Upper lobe of left lung (tissue), 6 donors: ENCODE measurements at regions not wholly inside any gene's neighbourhood (a gene's known extent, or its start where the extent isn't known, plus 50 kb on each side); places are given as distances from the start of the nearest gene placed in this dataset.

ENCODE experiments used
- ATAC-seq, 2 donors: fragments of 200-7000 bp; cut with Tn5 transposase; one replicate each; pipeline ENCODE4 v1.9.1; 2022; ENCODE audit warnings: mild to moderate bottlenecking in 2 of 2, moderate library complexity in 2 of 2; ENCODE audit not compliant: low FRiP score in 2 of 2
- DNase-seq, 2 donors: peaks; one replicate each; pipeline ENCODE4 v3.0.0-alpha.2; 2019 to 2020
- H3K27ac ChIP-seq, 4 donors: fragments of 200-600 bp; sonication (generic); one replicate each; pipeline ENCODE4 v1.5.1; 2016 to 2019
- H3K27me3 ChIP-seq, 4 donors: fragments of 200-600 bp; sonication (generic); one replicate each; pipeline ENCODE4 v1.5.1; 2017 to 2019
- H3K36me3 ChIP-seq, 4 donors: fragments of 200-600 bp; sonication (generic); one replicate each; pipeline ENCODE4 v1.5.1; 2016 to 2019
- H3K4me1 ChIP-seq, 4 donors: fragments of 200-600 bp; sonication (generic); one replicate each; pipeline ENCODE4 v1.5.1; 2018 to 2019
- H3K4me3 ChIP-seq, 4 donors: fragments of 200-600 bp; sonication (generic); one replicate each; pipeline ENCODE4 v1.5.1; 2017 to 2019; ENCODE audit warnings: mild to moderate bottlenecking in 2 of 4, moderate library complexity in 1 of 4
- H3K9me3 ChIP-seq, 4 donors: fragments of 200-600 bp; sonication (generic); one replicate each; pipeline ENCODE4 v1.5.1; 2018 to 2019
- CTCF ChIP-seq, 6 experiments: fragments of 450-650 bp in 4 of 6; fragments of 200-600 bp in 2 of 6; sonication (generic) in 2 of 6; IDR thresholded peaks; one replicate each; pipeline ENCODE4 v1.5.1; 2016 to 2019; ENCODE audit warnings: antibody characterized with exemption in 6 of 6
- EP300 ChIP-seq, 4 donors: sonication (generic); formaldehyde crosslinking; IDR thresholded peaks; one replicate each; pipeline ENCODE4 v1.5.1; 2017; ENCODE audit warnings: antibody characterized with exemption in 4 of 4, control low read depth in 2 of 4
- POLR2A ChIP-seq, 4 donors: fragments of 450-650 bp; IDR thresholded peaks; one replicate each; pipeline ENCODE4 v1.5.1; 2016 to 2017; ENCODE audit warnings: antibody characterized with exemption in 4 of 4, mild to moderate bottlenecking in 2 of 4
- POLR2AphosphoS5 ChIP-seq, 2 donors: sonication (generic); formaldehyde crosslinking; IDR thresholded peaks; one replicate each; pipeline ENCODE4 v1.5.1; 2017; ENCODE audit warnings: antibody characterized with exemption in 2 of 2
- WGBS, 2 donors: methylation state at CpG; one replicate each; pipeline ENCODE4 v1.1.5; 2017 to 2018; 5-methylcytosine and 5-hydroxymethylcytosine counted together
- donor health status: DM: no; HTN: no; CAD: no; lungs with moderate emphysema.
- donor health status: DM: no; HTN: yes; CAD: no; lungs with severe emphysema.

- Histone ChIP-seq H3K27ac (no peak overlapping the region), H3K36me3 (no peaks in the 10 kb centered on the region), H3K27me3 (no peaks in the 10 kb centered on the region), H3K9me3 (no peaks in the 10 kb centered on the region), H3K4me3 (no peak overlapping the region), H3K4me1 (peaks cover under 1% of the 10 kb centered on the region in 4 donors)
- DNase-seq (no peak), ATAC-seq (no peak)
- TF ChIP-seq POLR2A (IDR thresholded peaks at IDR 0.05) (no peak), CTCF (IDR thresholded peaks at IDR 0.05) (no peak), POLR2AphosphoS5 (IDR thresholded peaks at IDR 0.05) (no peak), EP300 (IDR thresholded peaks at IDR 0.05) (no peak)
- WGBS, 2 donors: 78 to 82% methylated on average over 4 to 11 of the region's 11 CpGs
Measured at GRCh38 chr21:41107602-41108001, 60.4 kb upstream of the BACE2 start.

GRCh38 chr21:41108668-41109585 is 59.0 kb upstream of the BACE2 start:
- Histone ChIP-seq H3K27me3 (no peaks in the 10 kb centered on the region), H3K4me3 (no peak overlapping the region), H3K9me3 (no peaks in the 10 kb centered on the region), H3K27ac (no peak overlapping the region), H3K36me3 (no peaks in the 10 kb centered on the region), H3K4me1 (peaks cover 5 to 13% (median 11%) of the 10 kb centered on the region in 4 donors)
- DNase-seq (no peak), ATAC-seq (no peak)
- TF ChIP-seq POLR2A (IDR thresholded peaks at IDR 0.05): no peak
- no peak for TF ChIP-seq POLR2AphosphoS5 (IDR thresholded peaks at IDR 0.05)
- no peak for TF ChIP-seq EP300 (IDR thresholded peaks at IDR 0.05)
- TF ChIP-seq CTCF (IDR thresholded peaks at IDR 0.05): no peak
- 52 to 57% methylated on average over 17 of the region's 17 CpGs for WGBS, 2 donors

- Histone ChIP-seq H3K4me1 (peaks cover 5 to 13% (median 11%) of the 10 kb centered on the region in 4 donors), H3K9me3 (no peaks in the 10 kb centered on the region), H3K4me3 (no peak overlapping the region), H3K27me3 (no peaks in the 10 kb centered on the region), H3K27ac (no peak overlapping the region), H3K36me3 (no peaks in the 10 kb centered on the region)
- TF ChIP-seq CTCF (IDR thresholded peaks at IDR 0.05) (no peak), POLR2A (IDR thresholded peaks at IDR 0.05) (no peak), EP300 (IDR thresholded peaks at IDR 0.05) (no peak)
- no peak for ATAC-seq
- 90 to 92% methylated on average over 8 of the region's 8 CpGs for WGBS, 2 donors
- DNase-seq: no peak
Measured at GRCh38 chr21:41110161-41110560, 57.8 kb upstream of the BACE2 start.

GRCh38 chr21:41110664-41111063 is 57.3 kb upstream of the BACE2 start:
- no peak overlapping the region for H3K4me3 ChIP-seq
- DNase-seq (no peak), ATAC-seq (no peak)
- TF ChIP-seq EP300 (IDR thresholded peaks at IDR 0.05) (no peak), POLR2A (IDR thresholded peaks at IDR 0.05) (no peak), CTCF (IDR thresholded peaks at IDR 0.05) (no peak), POLR2AphosphoS5 (IDR thresholded peaks at IDR 0.05) (no peak)
- H3K9me3 ChIP-seq: no peaks in the 10 kb centered on the region
- peaks cover 5 to 13% (median 11%) of the 10 kb centered on the region in 4 donors for H3K4me1 ChIP-seq
- no peaks in the 10 kb centered on the region for H3K27me3 ChIP-seq
- H3K36me3 ChIP-seq: no peaks in the 10 kb centered on the region
- no peak overlapping the region for H3K27ac ChIP-seq
- WGBS, 2 donors: 90 to 95% methylated on average over 5 of the region's 5 CpGs

- DNase-seq: no peak
- H3K36me3 ChIP-seq: no peaks in the 10 kb centered on the region
- TF ChIP-seq EP300 (IDR thresholded peaks at IDR 0.05) (no peak), CTCF (IDR thresholded peaks at IDR 0.05) (no peak), POLR2AphosphoS5 (IDR thresholded peaks at IDR 0.05) (no peak), POLR2A (IDR thresholded peaks at IDR 0.05) (no peak)
- WGBS, 2 donors: 93 to 96% methylated on average over 11 of the region's 11 CpGs
- no peak overlapping the region for H3K27ac ChIP-seq
- peaks cover 5 to 13% (median 11%) of the 10 kb centered on the region in 4 donors for H3K4me1 ChIP-seq
- H3K27me3 ChIP-seq: no peaks in the 10 kb centered on the region
- no peak overlapping the region for H3K4me3 ChIP-seq
- ATAC-seq: no peak
- no peaks in the 10 kb centered on the region for H3K9me3 ChIP-seq
Measured at GRCh38 chr21:41111681-41112080, 56.3 kb upstream of the BACE2 start.
